ENCODE measurements at regions not wholly inside any gene's neighbourhood (a gene's known extent, or its start where the extent isn't known, plus 50 kb on each side); places are given as distances from the start of the nearest gene placed in this dataset.

DNA sequence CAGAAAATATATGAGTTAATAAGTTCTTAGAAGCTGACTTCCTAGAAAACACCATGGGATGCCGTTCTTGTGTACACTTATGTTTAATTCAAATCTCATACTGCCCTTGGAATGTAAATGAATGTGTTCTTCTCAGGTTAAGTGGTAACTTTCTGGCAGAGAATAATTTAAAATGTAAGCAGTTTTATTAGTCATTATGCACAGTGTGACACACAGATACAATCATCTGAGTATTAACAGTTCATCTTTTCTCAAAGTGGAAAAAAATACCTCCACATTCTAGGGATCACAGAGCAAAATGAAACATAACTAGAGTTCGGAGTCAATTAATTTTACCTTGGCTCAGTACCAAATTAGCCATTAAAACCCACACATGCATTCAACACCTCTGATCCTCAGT, 508.1 kb downstream of the CDH9 start:
- Mint-ChIP-seq H3K27ac (no peak overlapping the region), H3K27me3 (ENCODE audit: low read depth) (no peaks in the 10 kb centered on the region), H3K4me3 (no peak overlapping the region), H3K4me1 (no peaks in the 10 kb centered on the region), H3K36me3 (ENCODE audit: insufficient read depth in 1 of 3, low read depth in 3 of 3) (no peaks in the 10 kb centered on the region), H3K9me3 (no peaks in the 10 kb centered on the region; a peak in 1 of 5 replicates)
- TF ChIP-seq, protein P1, sequence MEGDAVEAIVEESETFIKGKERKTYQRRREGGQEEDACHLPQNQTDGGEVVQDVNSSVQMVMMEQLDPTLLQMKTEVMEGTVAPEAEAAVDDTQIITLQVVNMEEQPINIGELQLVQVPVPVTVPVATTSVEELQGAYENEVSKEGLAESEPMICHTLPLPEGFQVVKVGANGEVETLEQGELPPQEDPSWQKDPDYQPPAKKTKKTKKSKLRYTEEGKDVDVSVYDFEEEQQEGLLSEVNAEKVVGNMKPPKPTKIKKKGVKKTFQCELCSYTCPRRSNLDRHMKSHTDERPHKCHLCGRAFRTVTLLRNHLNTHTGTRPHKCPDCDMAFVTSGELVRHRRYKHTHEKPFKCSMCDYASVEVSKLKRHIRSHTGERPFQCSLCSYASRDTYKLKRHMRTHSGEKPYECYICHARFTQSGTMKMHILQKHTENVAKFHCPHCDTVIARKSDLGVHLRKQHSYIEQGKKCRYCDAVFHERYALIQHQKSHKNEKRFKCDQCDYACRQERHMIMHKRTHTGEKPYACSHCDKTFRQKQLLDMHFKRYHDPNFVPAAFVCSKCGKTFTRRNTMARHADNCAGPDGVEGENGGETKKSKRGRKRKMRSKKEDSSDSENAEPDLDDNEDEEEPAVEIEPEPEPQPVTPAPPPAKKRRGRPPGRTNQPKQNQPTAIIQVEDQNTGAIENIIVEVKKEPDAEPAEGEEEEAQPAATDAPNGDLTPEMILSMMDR (conservative IDR thresholded peaks at IDR 0.05), result no peak
- Histone ChIP-seq H4K5ac (ENCODE audit: insufficient read length, low read depth, low read length) (no peak overlapping the region), H3K9me3 (ENCODE audit: control insufficient read depth, low read depth, low read length) (no peaks in the 10 kb centered on the region), H2AK5ac (ENCODE audit: insufficient read length, low read length) (no peak overlapping the region), H3K56ac (ENCODE audit: insufficient read length, low read depth, low read length) (no peak overlapping the region), H4K8ac (replicated peaks; ENCODE audit: insufficient read length, low read depth, low read length) (no peak overlapping the region), H3K18ac (ENCODE audit: insufficient read length, low read depth, low read length) (no peak overlapping the region), H3K14ac (ENCODE audit: insufficient read depth, low read length) (no peak overlapping the region), H3T11ph (ENCODE audit: low read length) (no peak overlapping the region), H3K4ac (ENCODE audit: low read depth, low read length) (no peak overlapping the region), H4K91ac (ENCODE audit: insufficient read length, low read depth, low read length) (no peak overlapping the region), H3K23me2 (ENCODE audit: insufficient read length, low read depth, low read length, poor library complexity, severe bottlenecking) (no peaks in the 10 kb centered on the region), H3K4me2 (ENCODE audit: insufficient read depth, insufficient read length, low read length) (no peak overlapping the region), H2BK15ac (ENCODE audit: low read depth, low read length) (no peak overlapping the region), H2BK120ac (ENCODE audit: low read depth, low read length, poor library complexity, severe bottlenecking) (no peak overlapping the region), H3K23ac (ENCODE audit: insufficient read length, low read depth, low read length) (no peak overlapping the region), H2BK12ac (ENCODE audit: insufficient read length, low read depth, low read length) (no peak overlapping the region), H2AFZ (ENCODE audit: low read length) (no peak overlapping the region), H4K20me1 (ENCODE audit: control insufficient read depth, insufficient read depth, insufficient read length) (no peaks in the 10 kb centered on the region), H3K79me2 (ENCODE audit: insufficient read depth, low read length) (no peaks in the 10 kb centered on the region), H3K9ac (ENCODE audit: extremely low read depth, insufficient read length, low read length) (no peak overlapping the region), H2BK5ac (ENCODE audit: insufficient read length, low read length) (no peak overlapping the region), H3K79me1 (ENCODE audit: insufficient read depth, low read depth, low read length, poor library complexity, severe bottlenecking) (no peaks in the 10 kb centered on the region), H2BK20ac (ENCODE audit: low read depth, low read length, poor library complexity, severe bottlenecking) (no peak overlapping the region), H3K27ac (ENCODE audit: insufficient read length, low read depth, low read length) (no peak overlapping the region), H3K4me1 (ENCODE audit: insufficient read depth, low read length) (no peaks in the 10 kb centered on the region), H3K27me3 (ENCODE audit: insufficient read depth, low read length) (no peaks in the 10 kb centered on the region)
- no peak for DNase-seq
- WGBS (ENCODE audit: extremely low coverage, insufficient read length, low lambda C conversion rate), result no CpG with 5 or more reads among the region's 2 CpGs
